GM20431 (cell line): ENCODE measurements at regions not wholly inside any gene's neighbourhood (a gene's known extent, or its start where the extent isn't known, plus 50 kb on each side); places are given as distances from the start of the nearest gene placed in this dataset.

Source experiments
- in situ Hi-C: fragments of 300-500 bp; cut with MseI, MboI; formaldehyde crosslinking; loops from one replicate; pipeline ENCODE4 v1.15.0; 2020; ENCODE audit warnings: low sequenced_read_pairs; ENCODE audit not compliant: unreplicated experiment

GRCh38 chr18:73509460-73509859 is 638.2 kb downstream of the FBXO15 start:
- in situ Hi-C loops, result no loop called here

GRCh38 chr18:73503326-73503725 is 635.5 kb upstream of the NETO1 start:
- in situ Hi-C loops, result no loop called here

- in situ Hi-C loops, result loop anchor here (25.0 kb wide), 1 partner anchor 101 kb away; no protein-coding TSS in a partner anchor
These were observed 620.2 kb upstream of the NETO1 start for GRCh38 chr18:73487966-73488365.

- in situ Hi-C loops, result loop anchor here (25.0 kb wide), 1 partner anchor 98 kb away; no protein-coding TSS in a partner anchor
These were observed 617.4 kb upstream of the NETO1 start for GRCh38 chr18:73485166-73485565.

GRCh38 chr18:73482901-73483300 is 615.1 kb upstream of the NETO1 start:
- in situ Hi-C loops, result loop anchor here (25.0 kb wide), 1 partner anchor 96 kb away; no protein-coding TSS in a partner anchor

GRCh38 chr18:73479477-73479876 is 611.7 kb upstream of the NETO1 start:
- in situ Hi-C loops, result loop anchor here (25.0 kb wide), 1 partner anchor 92 kb away; no protein-coding TSS in a partner anchor

GRCh38 chr18:73478191-73478590 is 610.4 kb upstream of the NETO1 start:
- in situ Hi-C loops, result loop anchor here (25.0 kb wide), 1 partner anchor 91 kb away; no protein-coding TSS in a partner anchor

- in situ Hi-C loops, result loop anchor here (25.0 kb wide), 1 partner anchor 89 kb away; no protein-coding TSS in a partner anchor
These were observed 608.2 kb upstream of the NETO1 start for GRCh38 chr18:73476031-73476430.

GRCh38 chr18:73462092-73462491 is 594.3 kb upstream of the NETO1 start:
- in situ Hi-C loops, result no loop called here

- in situ Hi-C loops, result no loop called here
These were observed 593.9 kb upstream of the NETO1 start for GRCh38 chr18:73461780-73462059.

GRCh38 chr18:73461038-73461779 is 593.4 kb upstream of the NETO1 start:
- in situ Hi-C loops, result no loop called here

- in situ Hi-C loops, result no loop called here
These were observed 590.6 kb upstream of the NETO1 start for GRCh38 chr18:73458186-73458964.

- in situ Hi-C loops, result no loop called here
These were observed 588.9 kb upstream of the NETO1 start for GRCh38 chr18:73456643-73457042.

GRCh38 chr18:73452866-73453265 is 585.1 kb upstream of the NETO1 start:
- in situ Hi-C loops, result no loop called here

GRCh38 chr18:73446502-73446901 is 578.7 kb upstream of the NETO1 start:
- in situ Hi-C loops, result no loop called here

GRCh38 chr18:73431620-73432019 is 563.8 kb upstream of the NETO1 start:
- in situ Hi-C loops, result no loop called here

- in situ Hi-C loops, result no loop called here
These were observed 553.2 kb upstream of the NETO1 start for GRCh38 chr18:73421010-73421409.

GRCh38 chr18:73419531-73419930 is 551.7 kb upstream of the NETO1 start:
- in situ Hi-C loops, result no loop called here

- in situ Hi-C loops, result no loop called here
These were observed 546.8 kb upstream of the NETO1 start for GRCh38 chr18:73414598-73414997.

- in situ Hi-C loops, result no loop called here
These were observed 546.3 kb upstream of the NETO1 start for GRCh38 chr18:73414069-73414468.

- in situ Hi-C loops, result no loop called here
These were observed 541.5 kb upstream of the NETO1 start for GRCh38 chr18:73409242-73409641.
